ENCODE measurements at regions not wholly inside any gene's neighbourhood (a gene's known extent, or its start where the extent isn't known, plus 50 kb on each side); places are given as distances from the start of the nearest gene placed in this dataset.

GRCh38 chr6:120873125-120873865, 461.0 kb downstream of the TBC1D32 start:
- H3K4me3 ChIP-seq (ENCODE audit: low read depth, low read length) = no peak overlapping the region
- no peak for TF ChIP-seq CTCF (IDR thresholded peaks at IDR 0.05; ENCODE audit: control insufficient read depth, extremely low read depth, insufficient read depth)
- DNase-seq (ENCODE audit: low read depth) = no peak

- no peak overlapping the region for H3K4me3 ChIP-seq (ENCODE audit: low read depth, low read length)
- no peak for DNase-seq (ENCODE audit: low read depth)
- no peak for TF ChIP-seq CTCF (IDR thresholded peaks at IDR 0.05; ENCODE audit: control insufficient read depth, extremely low read depth, insufficient read depth)
These were observed 462.1 kb downstream of the TBC1D32 start for GRCh38 chr6:120872262-120872578.

- DNase-seq (ENCODE audit: low read depth) = no peak
- no peak for TF ChIP-seq CTCF (IDR thresholded peaks at IDR 0.05; ENCODE audit: control insufficient read depth, extremely low read depth, insufficient read depth)
- no peak overlapping the region for H3K4me3 ChIP-seq (ENCODE audit: low read depth, low read length)
These were observed 462.6 kb downstream of the TBC1D32 start for GRCh38 chr6:120871416-120872261.

GRCh38 chr6:120869397-120869796, 464.9 kb downstream of the TBC1D32 start:
- TF ChIP-seq CTCF (IDR thresholded peaks at IDR 0.05; ENCODE audit: control insufficient read depth, extremely low read depth, insufficient read depth) = no peak
- DNase-seq (ENCODE audit: low read depth) = no peak

GRCh38 chr6:120857422-120857821, 476.9 kb downstream of the TBC1D32 start:
- H3K4me3 ChIP-seq (ENCODE audit: low read depth, low read length) = no peak overlapping the region
- DNase-seq (ENCODE audit: low read depth) = no peak
- no peak for TF ChIP-seq CTCF (IDR thresholded peaks at IDR 0.05; ENCODE audit: control insufficient read depth, extremely low read depth, insufficient read depth)

More at GRCh38 chr6:120869397-120869796, 464.9 kb downstream of the TBC1D32 start:
- no peak overlapping the region for H3K4me3 ChIP-seq (ENCODE audit: low read depth, low read length)

- DNase-seq (ENCODE audit: low read depth) = no peak
- no peak overlapping the region for H3K4me3 ChIP-seq (ENCODE audit: low read depth, low read length)
- no peak for TF ChIP-seq CTCF (IDR thresholded peaks at IDR 0.05; ENCODE audit: control insufficient read depth, extremely low read depth, insufficient read depth)
These were observed 479.7 kb downstream of the TBC1D32 start for GRCh38 chr6:120854583-120854982.

All from LNCaP clone FGC (cell line).